OCI-M1 (cell line): ENCODE measurements at regions not wholly inside any gene's neighbourhood (a gene's known extent, or its start where the extent isn't known, plus 50 kb on each side); places are given as distances from the start of the nearest gene placed in this dataset.

Source experiments
- DNase-seq: peaks from one replicate; lab custom pipeline; 2025; lab: John Stamatoyannopoulos, UW

- DNase-seq: no peak
These were observed 173.2 kb upstream of the PRPS1L1 start for GRCh38 chr7:18200855-18201254.

GRCh38 chr7:18201350-18201749 lies 173.7 kb upstream of the PRPS1L1 start:
- DNase-seq: peak; percentile 16

DNA sequence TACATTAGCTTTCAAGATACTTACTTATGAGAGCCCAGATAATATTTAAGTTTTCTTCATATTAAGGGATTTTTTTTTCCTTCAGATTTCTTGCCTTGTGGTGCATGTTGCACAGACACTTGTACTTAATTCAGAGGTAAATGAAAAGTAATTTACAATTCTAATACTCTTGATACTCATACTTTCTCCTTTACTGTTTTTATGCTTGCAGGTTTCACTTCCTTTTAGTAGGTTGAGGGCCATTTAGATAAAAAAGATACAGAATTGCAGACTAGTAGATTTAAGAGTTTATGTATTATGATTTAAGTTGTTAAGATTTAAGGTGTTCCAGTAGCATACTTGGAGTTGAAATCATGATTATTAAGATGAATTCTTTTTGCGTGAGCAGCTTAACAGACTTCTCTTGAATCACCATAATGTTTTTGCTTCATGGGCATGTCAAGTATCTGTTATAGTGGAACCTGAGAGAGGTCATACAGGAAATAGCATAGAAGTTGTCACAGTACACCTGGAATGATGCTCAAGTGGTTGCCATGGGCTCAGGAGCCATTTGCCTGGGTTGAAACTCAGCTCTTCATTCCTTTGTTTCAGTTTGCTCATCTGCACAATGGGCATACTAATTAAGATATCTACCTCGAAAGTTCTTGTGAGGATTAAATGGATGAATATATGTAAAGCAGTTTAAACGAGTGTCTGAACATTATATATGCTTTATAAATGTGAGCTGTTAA lies 174.8 kb upstream of the PRPS1L1 start:
- DNase-seq: peak; percentile 22

- DNase-seq: no peak
These were observed 178.7 kb upstream of the PRPS1L1 start for GRCh38 chr7:18206331-18206730.

GRCh38 chr7:18208921-18209320 lies 181.3 kb upstream of the PRPS1L1 start:
- DNase-seq: no peak

GRCh38 chr7:18210377-18210776 lies 182.7 kb upstream of the PRPS1L1 start:
- no peak for DNase-seq

DNA sequence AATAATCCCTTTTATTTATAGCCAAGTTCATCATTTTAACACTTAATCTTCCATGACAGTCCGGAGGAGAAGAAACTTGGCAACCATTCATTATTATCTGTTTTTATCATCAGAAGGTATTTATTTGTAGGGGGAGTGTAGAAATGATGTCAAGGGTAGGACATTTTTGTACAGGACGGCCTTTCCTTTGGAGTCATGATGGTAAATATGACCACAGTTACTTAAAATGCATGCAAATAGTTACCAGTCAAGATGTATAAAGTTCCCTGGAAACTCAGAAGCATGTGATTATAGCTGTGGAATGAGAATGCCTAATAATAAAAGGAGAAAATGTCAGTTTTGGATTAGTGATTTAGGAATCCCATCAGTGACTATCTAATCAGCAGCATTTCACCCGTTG lies 183.1 kb upstream of the PRPS1L1 start:
- DNase-seq: no peak

GRCh38 chr7:18212308-18212707 lies 184.7 kb upstream of the PRPS1L1 start:
- DNase-seq: no peak

DNA sequence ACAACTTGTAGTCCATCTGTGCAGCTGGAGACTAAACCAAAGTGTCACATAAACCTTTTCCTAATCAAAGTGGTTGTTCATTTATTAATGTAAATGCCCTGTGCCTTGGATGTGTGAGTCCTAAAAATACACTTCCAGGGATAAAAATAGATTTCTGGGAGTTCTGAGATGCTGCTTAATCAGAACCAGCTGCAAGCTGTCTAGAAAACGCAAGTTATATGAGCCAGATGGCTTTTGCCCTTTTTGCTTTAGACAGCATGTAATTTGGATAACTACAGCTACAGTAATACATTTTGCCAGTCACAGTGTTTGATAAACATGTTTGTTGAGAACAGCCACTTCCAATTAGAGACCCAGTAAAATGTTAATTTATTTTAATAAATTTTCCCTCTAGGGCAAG lies 185.1 kb upstream of the PRPS1L1 start:
- DNase-seq: no peak

- no peak for DNase-seq
These were observed 186.0 kb upstream of the PRPS1L1 start for GRCh38 chr7:18213652-18214051.

GRCh38 chr7:18216270-18216669 lies 188.6 kb upstream of the PRPS1L1 start:
- no peak for DNase-seq

- DNase-seq: peak; percentile 17
These were observed 194.0 kb upstream of the PRPS1L1 start for GRCh38 chr7:18221377-18222293.

- DNase-seq: no peak
These were observed 195.0 kb upstream of the PRPS1L1 start for GRCh38 chr7:18222636-18223035.

DNA sequence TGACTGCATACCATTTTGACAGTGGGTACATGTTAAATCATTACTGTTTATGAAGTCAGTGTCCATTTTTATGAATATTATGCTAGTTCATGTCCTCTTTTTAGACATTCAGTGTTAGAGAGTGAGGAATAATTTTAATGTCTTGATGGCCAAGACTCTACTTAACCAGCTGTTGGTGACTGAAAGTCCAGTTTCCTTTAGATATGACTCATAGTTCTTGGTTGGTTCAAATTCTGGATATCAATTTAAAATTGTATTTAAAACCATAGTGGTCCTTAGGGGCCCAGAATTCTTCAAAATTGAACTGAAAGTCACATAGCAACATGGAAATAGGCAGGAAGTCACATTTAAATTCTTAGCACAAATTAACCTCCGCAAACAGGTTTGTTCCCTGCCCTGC lies 196.5 kb upstream of the PRPS1L1 start:
- DNase-seq: no peak

DNA sequence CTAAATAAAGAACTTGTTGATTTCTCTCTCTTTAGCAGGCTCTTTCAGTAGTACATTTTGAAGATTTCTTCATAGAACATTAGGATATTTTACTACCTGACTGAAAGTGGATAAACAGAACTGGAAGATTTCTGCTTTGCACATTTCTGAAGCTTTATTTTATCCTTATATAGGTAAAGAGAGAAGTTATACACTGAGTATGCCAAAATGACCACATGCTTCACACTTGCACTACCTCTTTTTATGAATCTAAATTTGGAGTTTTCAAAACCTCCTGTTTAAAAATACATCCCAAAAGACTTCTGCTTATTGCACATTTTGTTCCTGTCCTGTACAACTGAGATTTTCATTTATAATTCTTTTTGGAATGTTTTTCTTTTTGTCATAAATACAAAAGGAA lies 197.4 kb upstream of the PRPS1L1 start:
- DNase-seq: no peak

GRCh38 chr7:18226598-18226997 lies 199.0 kb upstream of the PRPS1L1 start:
- DNase-seq: no peak

GRCh38 chr7:18228686-18229085 lies 201.0 kb upstream of the PRPS1L1 start:
- DNase-seq: no peak

DNA sequence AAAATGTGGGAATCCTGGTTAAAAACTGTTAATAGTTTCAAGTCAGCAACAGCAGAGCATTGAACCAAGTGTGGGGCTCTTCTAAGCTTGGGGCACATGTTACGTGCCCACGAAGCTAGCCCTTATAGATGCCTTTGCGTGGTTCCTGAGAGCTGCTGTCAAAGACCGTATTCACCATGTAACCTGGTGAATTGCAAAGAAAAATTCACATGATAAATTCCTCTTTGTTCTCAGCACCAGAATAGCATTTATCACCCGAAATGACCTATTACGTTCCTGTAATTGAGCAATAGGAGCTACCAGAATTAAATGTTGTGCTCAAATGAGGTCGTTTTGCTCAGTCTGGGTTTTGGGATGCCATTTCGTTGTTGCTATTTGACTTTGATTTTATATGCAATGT lies 202.6 kb upstream of the PRPS1L1 start:
- no peak for DNase-seq

GRCh38 chr7:18231854-18232253 lies 204.2 kb upstream of the PRPS1L1 start:
- no peak for DNase-seq

DNA sequence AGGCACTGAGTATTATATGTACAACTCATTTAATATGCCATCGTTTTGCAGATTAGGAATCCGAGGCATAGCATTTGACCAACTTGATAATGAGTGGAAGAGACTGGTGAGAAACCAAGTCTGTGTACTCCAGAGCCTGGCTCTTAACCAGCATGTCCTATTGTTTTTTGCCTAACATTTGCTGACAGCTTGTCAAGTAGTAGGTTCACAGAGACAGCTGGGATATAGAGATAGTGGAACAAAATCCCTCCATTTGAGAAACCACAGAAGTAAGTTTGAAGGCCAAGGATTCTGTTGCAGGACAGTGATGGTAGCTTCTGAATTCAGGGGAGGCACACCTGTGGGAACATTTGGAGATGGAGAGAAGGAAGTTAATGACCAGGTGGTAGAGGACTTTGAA lies 206.9 kb upstream of the PRPS1L1 start:
- DNase-seq: no peak

GRCh38 chr7:18235819-18236218 lies 208.2 kb upstream of the PRPS1L1 start:
- no peak for DNase-seq

DNA sequence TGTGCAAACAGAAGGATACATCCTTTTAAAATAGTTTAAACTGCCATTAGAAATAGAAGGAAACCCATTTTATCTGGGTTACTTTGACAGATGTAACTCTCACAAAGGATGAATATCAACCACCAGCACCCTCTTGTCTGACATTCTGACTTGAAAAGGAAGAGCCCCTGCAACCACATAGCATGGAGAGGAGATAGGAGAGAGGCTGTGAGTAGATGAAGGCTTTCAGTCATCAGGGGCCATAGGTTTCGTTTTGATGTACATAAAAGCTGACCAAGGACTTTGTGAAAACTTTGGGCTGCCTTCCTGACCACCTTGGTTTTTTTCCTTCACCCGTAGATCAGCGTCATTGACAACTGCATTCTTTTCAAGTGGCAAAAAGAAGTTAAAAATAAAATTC lies 211.6 kb upstream of the PRPS1L1 start:
- DNase-seq: no peak

DNA sequence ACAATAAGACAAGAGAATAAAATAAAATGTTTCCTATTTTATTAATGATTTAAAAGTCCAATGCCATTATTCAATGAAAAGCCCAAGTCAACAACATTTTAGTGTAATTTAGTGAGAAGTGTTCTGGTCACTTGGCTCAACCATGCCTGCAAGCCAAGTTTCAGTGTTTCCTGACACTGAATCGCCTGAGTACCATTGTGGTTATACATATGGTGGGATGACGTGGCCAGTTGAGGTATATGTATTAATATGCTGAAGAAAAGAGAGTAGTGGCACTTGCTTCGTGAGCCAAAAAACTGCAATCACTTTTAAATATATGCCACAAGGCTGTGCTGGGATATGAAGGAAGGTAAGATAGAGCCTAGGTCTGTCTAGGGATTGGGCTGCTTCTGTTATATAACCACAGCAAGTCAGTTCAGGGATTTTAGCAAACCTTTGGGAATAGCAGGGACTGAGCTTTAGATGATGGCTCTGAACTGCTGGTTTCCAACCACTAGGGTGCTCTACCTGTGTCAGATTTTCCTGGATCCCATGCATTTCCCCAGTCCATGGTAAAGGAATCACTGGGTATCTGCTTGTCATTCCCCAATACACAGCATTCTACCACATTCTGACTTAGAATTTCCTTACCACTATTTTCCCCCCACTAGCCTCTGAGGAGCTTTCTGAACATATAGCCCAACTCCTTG lies 214.0 kb upstream of the PRPS1L1 start:
- DNase-seq: no peak
